H7 (cell line): ENCODE measurements at regions not wholly inside any gene's neighbourhood (a gene's known extent, or its start where the extent isn't known, plus 50 kb on each side); places are given as distances from the start of the nearest gene placed in this dataset.
"Not testable (repeated sequence)": the region's sequence is repeated elsewhere in the genome, so short reads cannot be mapped to it uniquely, and the experiment has no call there.

Source experiments
- DNase-seq: peaks from one replicate; pipeline ENCODE4 v3.0.0; 2012
- H3K27me3 ChIP-seq: 2 replicates; pipeline ENCODE4 v1.6.0; 2011; ENCODE audit warnings: mild to moderate bottlenecking, low read length; ENCODE audit not compliant: control insufficient read depth, insufficient read depth
- H3K36me3 ChIP-seq: replicated peaks from 2 replicates; pipeline ENCODE4 v1.5.1; 2011; ENCODE audit warnings: low read length; ENCODE audit not compliant: control insufficient read depth, insufficient read depth
- H3K4me3 ChIP-seq: 2 replicates; pipeline ENCODE4 v1.5.1; 2011; ENCODE audit warnings: low read depth, mild to moderate bottlenecking, control low read depth, low read length, moderate library complexity; ENCODE audit not compliant: insufficient read depth

DNA sequence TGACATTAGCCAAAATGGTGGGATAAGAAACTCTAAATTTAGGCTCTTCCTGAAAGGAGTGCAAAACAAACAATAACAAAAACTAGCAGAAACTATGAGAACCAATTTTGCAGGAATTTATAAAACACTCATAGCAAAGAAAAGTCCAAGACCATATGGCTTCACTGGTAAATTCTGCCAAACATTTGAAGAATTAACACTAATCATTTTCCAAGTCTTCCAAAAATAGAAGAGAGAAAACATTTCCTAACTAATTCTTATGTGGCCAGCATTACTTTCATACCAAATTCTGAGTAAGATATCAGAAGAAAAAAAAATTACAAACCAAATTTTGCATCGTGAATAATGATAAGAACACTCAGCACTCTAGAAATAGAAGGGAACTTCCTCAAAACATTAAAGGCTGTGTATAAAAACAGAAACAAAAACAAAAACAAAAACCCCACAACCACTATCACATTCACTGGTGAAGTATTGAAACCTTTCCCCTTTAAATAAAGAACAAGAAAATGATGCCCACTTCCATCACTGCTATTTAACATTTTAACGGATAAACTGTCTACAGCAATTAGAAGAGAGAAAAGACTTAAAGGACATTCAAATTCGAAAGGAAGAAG, 524.3 kb upstream of the GALNTL6 start:
- DNase-seq, result no peak
- Histone ChIP-seq H3K36me3 (no peaks in the 10 kb centered on the region), H3K27me3 (no peaks in the 10 kb centered on the region), H3K4me3 (no peak overlapping the region)

DNA sequence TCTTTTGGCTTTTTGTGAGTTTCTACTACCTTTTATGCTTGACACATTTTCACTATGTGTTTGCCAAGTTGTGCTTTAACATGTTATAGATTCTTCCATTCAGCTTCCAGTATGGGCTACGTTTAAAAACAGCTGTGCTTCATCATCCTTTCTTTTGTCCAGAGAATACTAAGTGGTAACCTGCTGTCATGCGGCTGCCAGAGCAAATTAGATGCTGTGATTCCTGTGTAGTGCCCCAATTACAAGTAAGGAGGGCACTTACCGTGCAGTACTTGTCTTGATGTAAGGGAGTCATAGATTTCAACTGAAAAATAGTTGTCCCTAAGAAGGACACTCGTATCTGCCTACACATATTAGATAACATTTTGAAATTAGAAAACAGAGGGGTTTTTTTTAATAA, 531.8 kb upstream of the GALNTL6 start:
- H3K27me3 ChIP-seq, result no peaks in the 10 kb centered on the region
- H3K36me3 ChIP-seq, result no peaks in the 10 kb centered on the region
- no peak overlapping the region for H3K4me3 ChIP-seq
- DNase-seq, result no peak

DNA sequence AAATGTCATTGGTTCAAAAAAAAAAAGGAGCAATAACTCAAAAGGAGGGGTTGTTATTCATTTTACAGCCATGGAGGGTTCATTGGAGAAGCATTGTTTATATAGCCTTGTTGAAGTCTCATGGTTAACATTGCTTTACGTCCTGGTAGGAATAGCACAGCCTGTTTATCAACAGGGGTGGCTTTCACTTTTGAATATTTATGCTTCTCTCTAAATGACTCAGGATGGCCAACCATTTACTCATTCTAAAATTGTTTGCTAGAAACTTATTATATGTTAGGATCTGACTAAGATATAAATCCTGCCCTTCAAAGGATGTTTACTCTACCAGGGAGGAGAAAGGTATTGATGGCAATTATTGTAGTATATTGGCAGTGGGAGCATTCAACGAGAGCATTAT, 534.1 kb upstream of the GALNTL6 start:
- no peaks in the 10 kb centered on the region for H3K27me3 ChIP-seq

DNA sequence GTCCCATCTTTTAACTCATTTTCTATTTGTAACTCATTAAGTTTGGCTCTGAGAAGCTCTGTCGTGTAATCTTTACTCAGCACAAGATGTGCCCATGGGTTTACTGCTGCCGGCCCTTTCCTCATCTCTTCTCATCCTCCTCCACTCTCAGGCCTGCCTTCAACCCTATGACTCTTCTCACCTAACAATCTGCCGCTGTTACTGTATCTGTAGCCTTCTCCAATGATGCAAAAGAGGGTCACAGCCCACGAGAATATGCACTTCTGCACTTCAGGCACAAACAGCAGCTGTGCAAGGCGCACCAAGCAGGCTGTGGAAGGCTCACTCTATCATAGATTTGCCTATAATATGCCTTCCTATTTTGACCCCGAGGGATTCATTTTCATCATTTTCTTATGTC, 546.5 kb upstream of the GALNTL6 start:
- no peaks in the 10 kb centered on the region for H3K27me3 ChIP-seq
- H3K36me3 ChIP-seq, result no peaks in the 10 kb centered on the region
- H3K4me3 ChIP-seq, result no peak overlapping the region
- no peak for DNase-seq

More for the DNA sequence above, 534.1 kb upstream of the GALNTL6 start:
- DNase-seq, result no peak
- Histone ChIP-seq H3K4me3 (no peak overlapping the region), H3K36me3 (no peaks in the 10 kb centered on the region)

DNA sequence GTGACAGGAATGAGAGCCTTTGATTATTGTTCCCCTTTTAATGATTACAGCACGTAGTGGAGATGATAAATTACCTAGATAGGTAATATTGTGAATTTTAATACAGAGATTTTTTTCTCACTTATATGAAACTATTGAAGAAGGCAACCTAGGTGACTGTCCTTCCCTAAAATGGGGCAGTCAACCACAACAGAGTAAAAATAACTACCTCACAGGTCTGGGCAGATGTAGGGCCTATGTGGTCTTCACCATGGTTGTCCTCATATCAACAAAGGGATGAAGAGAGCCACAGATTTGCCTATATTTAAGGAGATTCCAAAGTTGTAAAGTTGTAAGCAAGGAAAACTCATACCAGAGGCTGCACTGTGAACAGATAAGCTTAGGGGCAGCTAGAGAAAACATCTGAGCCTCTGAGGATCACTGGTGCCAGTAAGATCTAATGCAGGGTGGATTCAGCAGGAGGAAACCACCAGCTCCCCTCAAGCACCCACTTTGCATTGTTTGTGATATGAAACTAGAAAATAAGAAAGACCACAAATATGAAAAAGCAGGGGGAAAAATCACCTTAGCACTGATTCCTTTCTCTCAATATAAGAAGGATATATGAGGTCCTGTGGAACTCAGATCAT, 547.9 kb upstream of the GALNTL6 start:
- Histone ChIP-seq H3K27me3 (no peaks in the 10 kb centered on the region), H3K4me3 (no peak overlapping the region), H3K36me3 (no peaks in the 10 kb centered on the region)
- DNase-seq, result no peak

DNA sequence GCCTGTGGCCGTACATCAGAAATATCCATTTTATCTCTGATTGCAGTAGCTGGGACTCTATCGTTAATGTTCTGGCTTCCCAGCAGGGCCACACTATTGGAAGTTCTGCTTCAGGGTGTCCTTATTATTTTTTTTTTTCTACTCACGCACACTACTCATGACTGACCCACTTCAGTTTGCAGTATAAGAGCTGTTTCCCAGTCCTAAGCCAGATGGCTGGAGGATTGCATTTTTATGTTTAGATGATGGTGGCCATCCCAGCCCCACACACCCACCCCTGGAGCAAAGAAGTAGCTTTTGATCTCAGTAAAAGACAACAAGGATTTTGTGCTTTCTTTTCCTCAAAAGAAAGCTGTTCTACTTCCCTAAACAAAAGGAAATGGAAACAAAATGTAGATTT, 557.0 kb upstream of the GALNTL6 start:
- no peaks in the 10 kb centered on the region for H3K27me3 ChIP-seq
- no peaks in the 10 kb centered on the region for H3K36me3 ChIP-seq
- no peak overlapping the region for H3K4me3 ChIP-seq
- no peak for DNase-seq

DNA sequence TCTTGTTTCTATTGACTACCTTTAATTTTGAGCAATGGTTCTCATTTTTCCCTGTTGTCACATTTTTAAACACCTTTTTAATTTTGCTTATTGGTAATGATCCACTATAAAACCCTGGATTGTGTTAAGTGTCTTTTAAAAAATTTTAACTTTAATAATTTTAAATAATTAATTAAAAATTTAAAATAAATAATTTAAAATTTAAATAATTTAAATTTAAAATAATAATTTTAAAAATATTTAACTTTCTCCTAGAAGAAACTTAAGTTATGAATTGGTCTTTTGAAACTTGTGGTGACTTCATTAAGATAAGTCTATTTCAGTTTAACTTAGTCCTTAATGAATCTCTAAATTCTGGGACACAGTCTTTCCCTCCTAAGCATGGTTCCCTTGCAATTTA, 566.3 kb upstream of the GALNTL6 start:
- no peak overlapping the region for H3K4me3 ChIP-seq
- H3K27me3 ChIP-seq, result no peaks in the 10 kb centered on the region
- no peaks in the 10 kb centered on the region for H3K36me3 ChIP-seq
- DNase-seq, result no peak

DNA sequence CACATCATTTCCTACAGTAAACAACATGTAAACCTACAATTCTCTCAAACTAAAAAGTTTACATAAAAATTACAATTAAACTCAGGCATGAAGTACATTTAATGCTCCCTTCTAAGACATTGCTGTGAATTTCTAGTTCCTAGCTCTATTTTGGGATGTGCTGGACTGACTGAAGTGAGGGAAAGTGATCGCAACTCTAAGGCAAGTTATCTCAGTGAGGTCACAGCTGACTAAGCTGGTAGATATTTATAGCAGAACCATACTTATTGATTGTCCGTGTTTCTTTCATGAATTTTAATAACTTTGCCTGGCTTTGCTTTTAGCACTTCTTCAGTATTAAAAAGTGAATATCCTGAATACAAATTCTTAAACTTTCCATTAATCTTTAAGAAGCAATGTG, 570.4 kb upstream of the GALNTL6 start:
- H3K4me3 ChIP-seq, result no peak overlapping the region
- H3K36me3 ChIP-seq, result no peaks in the 10 kb centered on the region
- no peaks in the 10 kb centered on the region for H3K27me3 ChIP-seq
- no peak for DNase-seq

DNA sequence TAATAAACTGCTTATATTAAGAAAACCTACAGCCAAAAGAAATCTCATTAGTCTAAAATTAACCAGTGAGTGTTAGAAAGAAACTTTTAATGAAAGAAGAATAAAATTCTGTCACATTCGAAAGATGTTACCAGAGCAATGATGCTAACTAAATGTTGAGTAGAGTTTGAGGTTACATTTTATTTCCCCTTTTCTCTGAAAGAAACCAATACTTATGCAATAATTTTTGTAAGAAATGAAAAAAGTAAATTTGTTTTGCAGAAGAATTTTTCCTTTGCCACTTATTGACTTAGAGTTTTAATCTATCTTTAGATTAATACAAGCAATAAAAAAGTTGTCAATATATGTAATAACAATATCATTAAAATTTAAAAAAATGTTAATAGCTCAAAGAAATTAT, 574.0 kb upstream of the GALNTL6 start:
- DNase-seq, result no peak
- Histone ChIP-seq H3K4me3 (no peak overlapping the region), H3K36me3 (no peaks in the 10 kb centered on the region), H3K27me3 (no peaks in the 10 kb centered on the region)

DNA sequence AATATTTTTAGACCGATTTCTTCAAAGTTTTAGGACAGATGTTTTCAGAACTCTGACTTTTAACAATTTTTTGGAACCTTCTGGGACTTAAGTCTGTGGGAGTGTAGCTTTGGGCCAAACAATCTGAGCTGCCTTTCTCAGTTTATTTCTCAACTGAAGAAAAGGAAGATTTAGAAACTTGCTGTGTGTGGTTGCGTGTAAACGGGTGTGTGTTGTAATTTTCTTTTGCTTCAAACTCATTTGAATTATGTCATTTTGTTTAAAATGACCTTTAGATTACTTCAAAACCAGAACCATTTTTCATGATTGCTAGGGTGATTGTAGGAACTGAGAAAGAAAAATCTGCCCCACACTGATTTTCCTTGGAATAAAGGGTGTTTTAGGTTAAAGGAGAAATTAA, 577.7 kb upstream of the GALNTL6 start:
- Histone ChIP-seq H3K4me3 (no peak overlapping the region), H3K27me3 (no peaks in the 10 kb centered on the region), H3K36me3 (no peaks in the 10 kb centered on the region)
- DNase-seq, result no peak

DNA sequence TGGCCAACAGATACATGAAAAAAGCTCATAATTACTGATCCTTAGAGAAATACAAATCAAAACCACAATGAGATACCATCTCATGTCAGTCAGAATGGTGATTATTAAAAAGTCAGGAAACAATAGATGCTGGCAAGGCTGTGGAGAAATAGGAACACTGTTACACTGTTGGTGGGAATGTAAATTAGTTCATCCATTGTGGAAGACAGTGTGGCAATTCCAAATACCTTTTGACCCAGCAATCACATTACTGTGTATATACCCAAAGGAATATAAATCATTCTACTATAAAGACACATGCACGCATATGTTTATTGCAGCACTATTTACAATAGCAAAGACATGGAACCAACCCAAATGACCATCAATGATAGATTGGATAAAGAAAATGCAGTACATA, 583.9 kb upstream of the GALNTL6 start:
- H3K4me3 ChIP-seq, DNase-seq, H3K27me3 ChIP-seq, H3K36me3 ChIP-seq: not testable (repeated sequence)

DNA sequence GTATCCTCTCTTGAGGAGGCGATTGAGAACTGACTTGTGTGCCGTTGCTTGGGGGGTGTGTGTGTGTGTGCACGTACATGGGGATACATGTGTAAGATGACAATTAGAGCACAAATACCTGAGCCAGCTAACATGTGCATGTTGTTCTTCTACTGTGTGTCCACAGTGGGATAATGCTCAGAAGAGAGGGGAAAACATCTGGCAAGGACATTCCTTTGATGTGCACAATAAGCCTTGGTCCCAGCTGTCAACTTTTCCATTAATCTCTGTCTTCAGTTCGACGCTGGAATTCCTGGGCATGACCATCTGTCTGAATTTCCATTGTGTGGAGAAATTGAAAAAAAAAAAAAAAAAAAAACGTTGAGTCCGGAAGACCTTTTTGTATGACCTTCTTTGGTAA, 592.0 kb upstream of the GALNTL6 start:
- H3K4me3 ChIP-seq, result no peak overlapping the region
- H3K27me3 ChIP-seq, result no peaks in the 10 kb centered on the region
- no peaks in the 10 kb centered on the region for H3K36me3 ChIP-seq
- DNase-seq, result no peak

DNA sequence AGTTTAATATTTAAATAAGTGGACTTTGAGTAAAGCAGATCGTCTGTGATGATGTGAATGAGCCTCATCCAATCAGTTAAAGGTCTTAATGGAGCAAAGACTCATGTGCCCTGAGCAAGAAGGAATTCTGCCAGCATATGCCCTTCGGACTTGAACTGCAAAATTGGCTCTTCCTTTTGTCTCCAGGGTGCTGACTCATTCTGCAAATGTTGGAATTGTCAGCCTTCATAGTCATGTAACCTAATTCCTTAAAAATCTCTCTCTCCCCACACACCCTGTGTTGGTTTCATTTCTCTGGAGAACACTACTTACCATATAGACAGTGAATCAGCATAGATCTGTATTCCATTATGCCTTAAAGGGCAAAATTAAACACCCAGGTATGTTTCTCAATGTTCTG, 609.8 kb upstream of the GALNTL6 start:
- no peaks in the 10 kb centered on the region for H3K36me3 ChIP-seq
- no peaks in the 10 kb centered on the region for H3K27me3 ChIP-seq
- H3K4me3 ChIP-seq, result no peak overlapping the region
- no peak for DNase-seq

DNA sequence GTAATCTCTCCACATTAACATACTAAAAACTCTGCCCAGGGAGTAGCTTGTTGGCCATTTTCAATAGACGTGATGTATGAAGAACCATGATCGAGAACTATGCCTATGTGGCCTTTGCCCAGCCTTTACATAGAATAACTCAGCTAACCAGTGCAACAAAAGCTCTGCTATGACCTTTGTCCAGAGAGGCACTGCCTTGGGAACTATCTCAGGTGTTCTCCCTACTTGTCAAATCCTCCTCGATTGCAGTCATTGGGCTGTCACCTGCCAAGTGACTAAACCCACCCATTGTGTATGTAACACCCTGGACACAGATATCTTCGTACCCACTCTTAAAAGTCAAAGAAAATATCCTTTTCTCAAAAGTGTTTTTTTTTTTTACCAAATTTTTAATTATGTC, 610.3 kb upstream of the GALNTL6 start:
- H3K36me3 ChIP-seq, result no peaks in the 10 kb centered on the region
- no peak for DNase-seq
- no peaks in the 10 kb centered on the region for H3K27me3 ChIP-seq
- no peak overlapping the region for H3K4me3 ChIP-seq

DNA sequence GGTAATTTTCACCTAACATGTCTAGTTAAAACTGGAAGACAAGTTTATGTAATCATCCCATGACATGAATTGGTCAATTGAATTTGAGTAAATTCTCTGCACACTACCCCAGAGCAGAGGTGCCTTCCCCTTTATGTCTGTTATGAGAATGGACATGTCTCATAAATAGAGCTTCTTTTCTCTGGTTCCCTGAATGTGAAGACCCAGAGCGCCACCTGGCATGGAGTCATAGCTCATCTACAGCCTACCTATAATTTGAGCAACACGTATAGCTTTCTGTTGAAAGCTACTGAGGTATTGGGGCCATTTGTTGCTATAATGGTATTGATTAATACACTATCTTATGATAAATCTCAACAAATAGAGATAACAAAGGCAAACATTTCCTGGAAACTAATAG, 626.5 kb upstream of the GALNTL6 start:
- H3K36me3 ChIP-seq, result no peaks in the 10 kb centered on the region
- DNase-seq, result no peak
- no peaks in the 10 kb centered on the region for H3K27me3 ChIP-seq
- H3K4me3 ChIP-seq, result no peak overlapping the region

DNA sequence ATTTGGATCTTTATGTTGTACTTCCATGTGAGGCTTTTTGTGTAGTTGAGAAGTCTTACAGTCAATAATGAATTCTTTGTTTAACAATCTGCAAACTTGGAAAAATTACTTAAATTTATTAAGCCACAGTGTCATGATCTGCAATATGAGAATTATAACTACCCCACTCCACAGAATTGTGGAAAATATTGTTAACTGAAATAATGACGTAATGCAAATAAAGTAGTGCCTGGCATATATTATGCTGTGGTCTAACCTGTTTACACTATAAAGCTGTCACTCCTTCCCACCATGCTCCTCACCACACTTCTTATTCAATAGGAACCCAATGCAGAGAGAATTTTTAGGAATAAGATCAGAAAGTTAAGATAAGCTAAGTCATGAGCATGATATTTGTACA, 632.1 kb upstream of the GALNTL6 start:
- Histone ChIP-seq H3K4me3 (no peak overlapping the region), H3K36me3 (no peaks in the 10 kb centered on the region), H3K27me3 (no peaks in the 10 kb centered on the region)
- no peak for DNase-seq
